HCT116 (cell line): ENCODE measurements at regions not wholly inside any gene's neighbourhood (a gene's known extent, or its start where the extent isn't known, plus 50 kb on each side); places are given as distances from the start of the nearest gene placed in this dataset.

Experiments
- ATAC-seq: fragments of 200-7000 bp; cut with Tn5 transposase; 2 replicates; pipeline ENCODE4 v1.9.1; 2020; ENCODE audit warnings: mild to moderate bottlenecking, moderate library complexity
- BruUV-seq: library from RNA; stranded (reverse); fragments of 400-500 nt; replicated peaks from 2 replicates; lab custom pipeline; 2021; lab: Mats Ljungman, UMichigan
- CTCF ChIA-PET: fragments of 300-600 bp; sonication (Branson Sonifier 250); formaldehyde crosslinking; loops from one replicate; lab custom pipeline; 2021; ENCODE audit warnings: antibody characterized with exemption; lab: Charles Lee
- POLR2A ChIA-PET: fragments of 300-600, 350-600 bp; sonication (Branson Sonifier 250); formaldehyde crosslinking; loops from one replicate; lab custom pipeline; 2021; ENCODE audit warnings: antibody characterized with exemption; lab: Charles Lee
- RAD21 ChIA-PET, 2 experiments: fragments of 300-600 bp; sonication (Branson Sonifier 250); formaldehyde crosslinking; loops; one replicate each; lab custom pipeline; 2023; ENCODE audit warnings: low total read pairs in 2 of 2; ENCODE audit not compliant: uncharacterized antibody in 2 of 2, unreplicated experiment in 2 of 2, low non-redundant PET in 1 of 2; lab: Charles Lee
- DNase-seq: peaks from one replicate; pipeline ENCODE4 v3.0.0-alpha.2; 2010; ENCODE audit warnings: low read depth, low spot score
- H2AFZ ChIP-seq: fragments of 200-600 bp; shearing (Covaris generic), sonication (generic); 2 replicates; pipeline ENCODE4 v1.6.1; 2017; ENCODE audit warnings: low read depth, mixed run types, mixed read lengths, antibody characterized with exemption, low read length; ENCODE audit not compliant: poor library complexity, severe bottlenecking
- H3K27ac ChIP-seq: 2 replicates; pipeline ENCODE4 v1.5.1; 2012; ENCODE audit warnings: low read depth, low read length
- H3K27me3 ChIP-seq: fragments of 200-600 bp; sonication (generic); 2 replicates; pipeline ENCODE4 v1.6.1; 2016; ENCODE audit warnings: mixed run types, low read length, mixed read lengths; ENCODE audit not compliant: insufficient read depth
- H3K36me3 ChIP-seq, 2 experiments: fragments of 200-500 bp in 1 of 2; fragments of 200-600 bp in 1 of 2; sonication (Bioruptor generic) in 1 of 2; sonication (generic) in 1 of 2; 2 replicates each; pipeline versions ENCODE4 v1.5.1 to v1.6.1; 2014 to 2016; ENCODE audit warnings: low read length in 2 of 2, inconsistent platforms in 1 of 2, mixed read lengths in 1 of 2, mixed run types in 1 of 2; ENCODE audit not compliant: insufficient read depth in 2 of 2, control insufficient read depth in 1 of 2
- H3K4me1 ChIP-seq, 2 experiments: fragments of 200-600 bp in 1 of 2; sonication (generic) in 1 of 2; 2 replicates each; pipeline versions ENCODE4 v1.5.1 to v1.6.1; 2012 to 2017; ENCODE audit warnings: low read length in 2 of 2, inconsistent platforms in 1 of 2, mild to moderate bottlenecking in 1 of 2, mixed read lengths in 1 of 2, mixed run types in 1 of 2, moderate library complexity in 1 of 2; ENCODE audit not compliant: insufficient read depth in 2 of 2, control insufficient read depth in 1 of 2
- H3K4me2 ChIP-seq: fragments of 200-600 bp; sonication (generic); 2 replicates; pipeline ENCODE4 v1.6.1; 2017; ENCODE audit warnings: mixed run types, low read length, mixed read lengths
- H3K4me3 ChIP-seq, 2 experiments: fragments of 200-600 bp in 1 of 2; sonication (generic) in 1 of 2; replicated peaks in 1 of 2; 2 replicates each; pipeline ENCODE4 v1.5.1; 2011 to 2016; ENCODE audit warnings: low read length in 2 of 2, control low read depth in 1 of 2, low read depth in 1 of 2, mild to moderate bottlenecking in 1 of 2, mixed read lengths in 1 of 2, mixed run types in 1 of 2
- H3K79me2 ChIP-seq: fragments of 200-600 bp; sonication (generic); 2 replicates; pipeline ENCODE4 v1.6.1; 2017; ENCODE audit warnings: mild to moderate bottlenecking, mixed run types, low read length, moderate library complexity, mixed read lengths; ENCODE audit not compliant: insufficient read depth
- H3K9ac ChIP-seq: fragments of 200-600 bp; sonication (generic); 2 replicates; pipeline ENCODE4 v1.6.1; 2016; ENCODE audit warnings: low read length, mixed read lengths
- H3K9me2 ChIP-seq: fragments of 200-600 bp; sonication (generic), shearing (Covaris generic); 2 replicates; pipeline ENCODE4 v1.6.1; 2017; ENCODE audit warnings: mixed run types, mild to moderate bottlenecking, moderate library complexity; ENCODE audit not compliant: insufficient read depth
- H3K9me3 ChIP-seq, 2 experiments: fragments of 200-500 bp in 1 of 2; fragments of 200-600 bp in 1 of 2; sonication (Bioruptor generic) in 1 of 2; sonication (generic) in 1 of 2; 2 replicates each; pipeline ENCODE4 v1.6.1; 2014 to 2017; ENCODE audit warnings: low read length in 2 of 2, mixed read lengths in 2 of 2, inconsistent platforms in 1 of 2, low read depth in 1 of 2, mild to moderate bottlenecking in 1 of 2, mixed run types in 1 of 2, moderate library complexity in 1 of 2; ENCODE audit not compliant: control insufficient read depth in 1 of 2, insufficient read depth in 1 of 2
- H4K20me1 ChIP-seq: fragments of 200-600 bp; sonication (generic), shearing (Covaris generic); 2 replicates; pipeline ENCODE4 v1.6.1; 2017; ENCODE audit warnings: mixed run types, mild to moderate bottlenecking, moderate library complexity; ENCODE audit not compliant: insufficient read depth
- CBX3 ChIP-seq: IDR thresholded peaks from 2 replicates; pipeline ENCODE4 v1.6.1; 2012; ENCODE audit warnings: low read depth
- CEBPB ChIP-seq: IDR thresholded peaks from 2 replicates; pipeline ENCODE4 v1.6.1; 2012; ENCODE audit warnings: low read depth
- ELF1 ChIP-seq: IDR thresholded peaks from 2 replicates; pipeline ENCODE4 v1.6.1; 2012; ENCODE audit warnings: low read depth, borderline replicate concordance
- EZH2 ChIP-seq: fragments of 200-600 bp; sonication (generic); IDR thresholded peaks from 2 replicates; pipeline ENCODE4 v1.6.1; 2017; ENCODE audit warnings: antibody characterized with exemption, mixed run types
- EZH2phosphoT487 ChIP-seq: fragments of 200-600 bp; IDR thresholded peaks from 2 replicates; pipeline ENCODE4 v1.6.1; 2018; ENCODE audit warnings: antibody characterized with exemption, borderline replicate concordance
- FOSL1 ChIP-seq: IDR thresholded peaks from 2 replicates; pipeline ENCODE4 v1.6.1; 2012; ENCODE audit warnings: low read depth
- POLR2A ChIP-seq: IDR thresholded peaks from 2 replicates; pipeline ENCODE4 v1.7.0; 2011; ENCODE audit warnings: borderline replicate concordance; ENCODE audit not compliant: insufficient read depth, insufficient read length; ENCODE audit errors: extremely low read depth
- POLR2AphosphoS5 ChIP-seq: IDR thresholded peaks from 2 replicates; pipeline ENCODE4 v1.6.1; 2011; ENCODE audit warnings: mild to moderate bottlenecking, low read depth, low read length, moderate library complexity
- RAD21 ChIP-seq: IDR thresholded peaks from 2 replicates; pipeline ENCODE4 v1.6.1; 2012; ENCODE audit warnings: low read depth, mild to moderate bottlenecking
- REST ChIP-seq: IDR thresholded peaks from 2 replicates; pipeline ENCODE4 v1.6.1; 2012; ENCODE audit warnings: low read depth
- SRF ChIP-seq: IDR thresholded peaks from 2 replicates; pipeline ENCODE4 v1.6.1; 2012; ENCODE audit warnings: low read depth
- TCF7L2 ChIP-seq: IDR thresholded peaks from 2 replicates; pipeline ENCODE4 v1.7.0; 2011; ENCODE audit warnings: borderline replicate concordance, inconsistent platforms; ENCODE audit not compliant: insufficient read depth, insufficient read length; ENCODE audit errors: extremely low read depth
- YY1 ChIP-seq: IDR thresholded peaks from 2 replicates; pipeline ENCODE4 v1.6.1; 2011; ENCODE audit warnings: low read length, low read depth, moderate library complexity, mild to moderate bottlenecking; ENCODE audit not compliant: insufficient replicate concordance; ENCODE audit errors: extremely low read depth
- ZBTB33 ChIP-seq: IDR thresholded peaks from 2 replicates; pipeline ENCODE4 v1.6.1; 2011; ENCODE audit warnings: mild to moderate bottlenecking, low read length, moderate library complexity; ENCODE audit not compliant: insufficient replicate concordance; ENCODE audit errors: extremely low read depth
- ZFX ChIP-seq: fragments of 450-650 bp; IDR thresholded peaks from 2 replicates; pipeline ENCODE4 v1.6.1; 2017
- ZNF274 ChIP-seq: fragments of 200-500 bp; sonication (Bioruptor generic); IDR thresholded peaks from 2 replicates; pipeline ENCODE4 v1.6.1; 2014; ENCODE audit warnings: mild to moderate bottlenecking, low read depth, low read length, inconsistent platforms
- intact Hi-C: fragments of 100-400 bp; cut with micrococcal nuclease; formaldehyde crosslinking; loops from 2 replicates; pipeline ENCODE4 v1.10.0; 2022
- TF ChIP-seq, protein P1 (sequence below): IDR thresholded peaks from 2 replicates; pipeline ENCODE4 v1.6.1; 2012
- TF ChIP-seq, protein P2 (sequence below), 3 experiments: fragments of 200-600 bp in 1 of 3; sonication (generic) in 1 of 3; IDR thresholded peaks in 2 of 3; conservative IDR thresholded peaks in 1 of 3; 2 replicates each; pipeline ENCODE4 v1.5.1; 2012 to 2017; ENCODE audit warnings: low read depth in 2 of 3, low read length in 2 of 3, antibody characterized with exemption in 1 of 3, borderline replicate concordance in 1 of 3, control low read depth in 1 of 3, mild to moderate bottlenecking in 1 of 3, mixed read lengths in 1 of 3, mixed run types in 1 of 3, moderate library complexity in 1 of 3; ENCODE audit not compliant: insufficient read depth in 1 of 3
- TF ChIP-seq, protein P3 (sequence below): IDR thresholded peaks from 2 replicates; pipeline ENCODE4 v1.6.1; 2012

DNA sequence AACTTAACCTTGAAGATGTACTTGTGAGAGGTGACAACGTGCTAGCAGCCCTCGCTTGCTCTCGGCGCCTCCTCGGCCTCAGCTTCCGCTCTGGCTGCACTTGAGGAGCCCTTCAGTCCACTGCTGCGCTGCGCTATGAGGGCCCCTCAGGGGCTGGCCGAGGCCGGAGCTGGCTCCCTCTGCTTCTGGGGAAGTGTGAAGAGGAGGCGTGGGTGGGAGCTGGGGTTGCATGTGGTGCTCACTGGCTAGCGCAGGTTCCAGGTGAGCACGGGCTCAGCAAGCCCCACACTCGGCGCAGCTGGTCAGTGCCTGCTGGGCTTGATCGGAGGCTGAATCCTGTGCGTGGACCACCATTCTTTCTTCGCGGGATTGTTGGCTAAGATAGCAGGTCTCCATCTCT lies 166.1 kb downstream of the MRPS30 start:
- Histone ChIP-seq H3K4me2 (no peak overlapping the region), H3K9me3 (no peaks in the 10 kb centered on the region), H3K36me3 (no peaks in the 10 kb centered on the region), H3K9me2 (no peaks in the 10 kb centered on the region), H4K20me1 (no peaks in the 10 kb centered on the region), H2AFZ (no peak overlapping the region), H3K79me2 (no peaks in the 10 kb centered on the region), H3K27ac (no peak overlapping the region), H3K4me1 (no peaks in the 10 kb centered on the region), H3K9ac (no peak overlapping the region), H3K27me3 (no peaks in the 10 kb centered on the region), H3K4me3 (no peak overlapping the region)
- BruUV-seq = no TSS peak
- ChIA-PET CTCF (no interaction called here), POLR2A (no interaction called here), RAD21 (no interaction called here)
- TF ChIP-seq, protein P1, sequence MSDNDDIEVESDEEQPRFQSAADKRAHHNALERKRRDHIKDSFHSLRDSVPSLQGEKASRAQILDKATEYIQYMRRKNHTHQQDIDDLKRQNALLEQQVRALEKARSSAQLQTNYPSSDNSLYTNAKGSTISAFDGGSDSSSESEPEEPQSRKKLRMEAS = no peak
- TF ChIP-seq ZNF274 (no peak), ZFX (no peak), SRF (no peak), TCF7L2 (no peak), ELF1 (no peak), CBX3 (no peak), POLR2A (no peak), FOSL1 (no peak), YY1 (no peak), RAD21 (no peak), POLR2AphosphoS5 (no peak), ZBTB33 (no peak), CEBPB (no peak), EZH2phosphoT487 (no peak), REST (no peak), EZH2 (no peak)
- TF ChIP-seq, protein P2, sequence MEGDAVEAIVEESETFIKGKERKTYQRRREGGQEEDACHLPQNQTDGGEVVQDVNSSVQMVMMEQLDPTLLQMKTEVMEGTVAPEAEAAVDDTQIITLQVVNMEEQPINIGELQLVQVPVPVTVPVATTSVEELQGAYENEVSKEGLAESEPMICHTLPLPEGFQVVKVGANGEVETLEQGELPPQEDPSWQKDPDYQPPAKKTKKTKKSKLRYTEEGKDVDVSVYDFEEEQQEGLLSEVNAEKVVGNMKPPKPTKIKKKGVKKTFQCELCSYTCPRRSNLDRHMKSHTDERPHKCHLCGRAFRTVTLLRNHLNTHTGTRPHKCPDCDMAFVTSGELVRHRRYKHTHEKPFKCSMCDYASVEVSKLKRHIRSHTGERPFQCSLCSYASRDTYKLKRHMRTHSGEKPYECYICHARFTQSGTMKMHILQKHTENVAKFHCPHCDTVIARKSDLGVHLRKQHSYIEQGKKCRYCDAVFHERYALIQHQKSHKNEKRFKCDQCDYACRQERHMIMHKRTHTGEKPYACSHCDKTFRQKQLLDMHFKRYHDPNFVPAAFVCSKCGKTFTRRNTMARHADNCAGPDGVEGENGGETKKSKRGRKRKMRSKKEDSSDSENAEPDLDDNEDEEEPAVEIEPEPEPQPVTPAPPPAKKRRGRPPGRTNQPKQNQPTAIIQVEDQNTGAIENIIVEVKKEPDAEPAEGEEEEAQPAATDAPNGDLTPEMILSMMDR (IDR thresholded peaks at IDR 0.05 in 2 of 3, conservative IDR thresholded peaks at IDR 0.05 in 1 of 3; ENCODE audit: borderline replicate concordance in 1 of 3, insufficient read depth in 1 of 3, low read depth in 2 of 3, low read length in 2 of 3) = no peak
- TF ChIP-seq, protein P3, sequence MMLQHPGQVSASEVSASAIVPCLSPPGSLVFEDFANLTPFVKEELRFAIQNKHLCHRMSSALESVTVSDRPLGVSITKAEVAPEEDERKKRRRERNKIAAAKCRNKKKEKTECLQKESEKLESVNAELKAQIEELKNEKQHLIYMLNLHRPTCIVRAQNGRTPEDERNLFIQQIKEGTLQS = no peak
- ATAC-seq (no peak), DNase-seq (no peak)
- intact Hi-C loops = no loop called here
